HS-5 (cell line): ENCODE measurements at regions not wholly inside any gene's neighbourhood (a gene's known extent, or its start where the extent isn't known, plus 50 kb on each side); places are given as distances from the start of the nearest gene placed in this dataset.
"Not testable (repeated sequence)": the region's sequence is repeated elsewhere in the genome, so short reads cannot be mapped to it uniquely, and the experiment has no call there.

Source experiments
- DNase-seq: peaks from one replicate; pipeline ENCODE4 v3.0.0-alpha.2; 2012; ENCODE audit warnings: low read depth

- no peak for DNase-seq
Measured at GRCh38 chr11:97019754-97020153, 629.9 kb downstream of the JRKL start.

GRCh38 chr11:97022955-97023354, 633.1 kb downstream of the JRKL start:
- no peak for DNase-seq

DNA sequence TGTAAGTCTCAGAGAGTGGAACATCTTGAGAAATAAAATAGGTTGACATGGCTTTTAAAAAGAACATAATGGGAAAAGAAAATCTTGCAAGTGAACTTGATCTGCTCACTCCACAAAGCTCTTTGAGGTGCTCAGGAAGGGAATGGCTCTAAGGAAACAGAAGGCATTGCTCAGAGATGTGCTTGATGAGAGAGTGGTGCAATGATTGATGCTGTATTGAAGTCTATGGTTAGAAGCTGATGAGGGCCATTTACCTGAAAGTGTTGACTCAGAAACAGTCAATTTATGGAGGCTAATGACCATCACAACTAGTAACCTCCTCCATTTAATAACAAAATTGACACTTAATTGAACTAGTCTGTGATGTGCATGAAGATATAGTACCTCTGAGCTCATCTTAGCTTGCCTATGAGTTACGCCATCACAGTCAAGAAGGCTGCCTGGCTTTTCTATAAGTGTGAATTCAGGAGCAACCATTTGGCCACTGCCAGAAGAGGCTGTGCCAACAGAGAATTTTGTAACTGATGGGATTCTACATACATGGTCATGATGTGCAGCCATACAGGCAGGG, 639.1 kb downstream of the JRKL start:
- DNase-seq: no peak

DNA sequence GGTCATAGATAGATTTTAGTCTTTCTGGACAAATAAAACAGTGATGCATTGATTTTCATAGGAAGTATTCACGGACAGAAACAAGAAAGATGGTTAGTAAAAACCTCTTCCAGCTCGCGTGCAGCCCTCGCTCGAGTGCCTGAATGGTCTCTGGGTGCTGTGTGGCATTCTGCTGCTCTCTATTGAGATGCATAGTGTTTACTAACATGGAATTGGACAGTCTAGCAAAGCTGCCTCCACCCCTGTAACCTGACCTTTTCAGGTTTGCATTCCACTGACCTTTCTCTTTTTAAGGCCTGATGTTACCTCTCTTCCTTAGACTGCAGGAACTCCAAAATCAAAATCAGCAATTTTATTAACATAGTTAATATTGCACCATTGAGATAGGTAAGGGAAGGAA, 643.4 kb downstream of the JRKL start:
- no peak for DNase-seq

DNA sequence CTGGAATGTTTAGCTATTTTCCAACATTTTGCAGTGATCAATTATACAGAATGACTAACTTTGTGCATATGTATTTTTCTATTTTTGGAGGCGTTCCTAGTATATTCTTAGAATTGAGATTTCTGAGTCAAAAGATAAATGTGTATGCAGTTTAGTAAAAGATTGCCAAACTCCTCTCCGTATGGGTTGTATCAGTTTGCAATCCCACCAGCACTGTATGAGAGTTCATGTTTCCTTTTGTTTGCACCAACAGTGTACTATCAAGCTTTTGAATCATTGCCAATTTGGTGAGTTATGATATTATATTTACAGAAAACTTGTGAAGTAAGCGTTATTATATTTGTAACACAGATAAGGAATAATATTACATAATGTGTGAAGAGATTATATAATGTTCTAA, 658.7 kb downstream of the JRKL start:
- no peak for DNase-seq

DNA sequence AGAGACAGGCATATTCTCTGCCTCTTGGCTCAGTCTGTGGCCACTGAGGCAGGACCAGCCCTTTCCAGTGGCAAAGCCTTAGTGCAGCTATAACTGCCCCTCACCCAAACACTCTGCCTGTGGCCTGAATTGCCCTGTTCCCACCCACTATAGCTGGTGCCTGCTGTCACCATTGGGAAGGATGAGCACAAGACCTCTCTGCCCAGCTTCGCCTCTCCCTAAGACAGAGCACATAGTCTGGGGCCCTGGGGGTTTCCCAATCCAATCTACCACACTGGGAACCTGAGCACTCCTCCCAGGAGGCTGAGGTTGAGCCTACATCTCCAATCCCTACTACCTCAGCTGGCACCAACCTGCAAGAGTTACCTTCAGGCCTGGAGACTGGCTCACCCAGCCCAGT, 670.4 kb downstream of the JRKL start:
- no peak for DNase-seq

DNA sequence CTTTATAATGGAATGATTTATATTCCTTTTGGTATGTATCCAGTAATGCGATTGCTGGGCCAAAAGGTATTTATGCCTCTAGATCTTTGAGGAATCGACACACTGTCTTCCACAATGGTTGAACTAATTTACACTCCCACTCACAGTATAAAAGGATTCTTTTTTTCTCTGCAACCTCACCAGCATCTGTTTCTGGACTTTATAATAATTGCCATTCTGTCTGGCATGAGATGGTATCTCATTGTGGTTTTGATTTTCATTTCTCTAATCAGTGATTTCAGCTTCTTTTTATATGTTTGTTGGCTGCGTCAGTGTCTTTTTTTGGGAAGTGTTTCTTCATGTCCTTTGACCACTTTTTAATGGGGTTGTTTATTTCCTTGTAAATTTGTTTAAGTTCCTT, 679.3 kb downstream of the JRKL start:
- DNase-seq: no peak

- DNase-seq: no peak
Measured at GRCh38 chr11:97072420-97072819, 682.6 kb downstream of the JRKL start.

DNA sequence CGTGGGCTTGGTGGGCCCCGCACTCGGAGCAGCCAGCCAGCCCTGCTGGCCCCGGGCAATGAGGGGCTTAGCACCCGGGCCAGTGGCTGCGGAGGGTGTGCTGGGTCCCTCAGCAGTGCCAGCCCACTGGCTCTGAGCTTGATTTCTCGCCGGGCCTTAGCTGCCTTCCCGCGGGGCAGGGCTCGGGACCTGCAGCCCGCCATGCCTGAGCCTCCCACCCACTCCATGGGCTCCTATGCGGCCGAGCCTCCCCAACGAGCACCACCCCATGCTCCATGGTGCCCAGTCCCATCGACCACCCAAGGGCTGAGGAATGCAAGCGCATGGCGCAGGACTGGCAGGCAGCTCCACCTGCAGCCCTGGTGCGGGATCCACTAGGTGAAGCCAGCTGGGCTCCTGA, 686.9 kb downstream of the JRKL start:
- not testable (repeated sequence) for DNase-seq

DNA sequence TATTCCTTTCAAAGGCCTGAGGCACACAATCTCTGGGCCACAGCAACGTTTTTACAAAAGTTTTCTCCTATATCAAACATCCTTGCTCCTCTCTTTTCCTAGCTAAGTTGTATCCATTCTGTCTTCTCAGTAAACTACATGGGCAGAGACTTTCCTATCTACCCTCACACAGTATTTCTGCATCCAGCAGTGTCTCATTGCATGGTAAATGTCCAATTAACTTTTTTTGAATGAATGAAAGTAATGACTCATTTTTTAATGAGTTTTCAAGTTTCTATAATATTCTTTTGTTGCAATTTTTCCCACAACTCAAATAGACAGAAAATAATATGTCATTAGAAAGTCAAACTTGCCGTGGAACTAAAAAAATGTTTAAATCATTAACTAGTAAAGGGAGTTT, 688.6 kb downstream of the JRKL start:
- no peak for DNase-seq

DNA sequence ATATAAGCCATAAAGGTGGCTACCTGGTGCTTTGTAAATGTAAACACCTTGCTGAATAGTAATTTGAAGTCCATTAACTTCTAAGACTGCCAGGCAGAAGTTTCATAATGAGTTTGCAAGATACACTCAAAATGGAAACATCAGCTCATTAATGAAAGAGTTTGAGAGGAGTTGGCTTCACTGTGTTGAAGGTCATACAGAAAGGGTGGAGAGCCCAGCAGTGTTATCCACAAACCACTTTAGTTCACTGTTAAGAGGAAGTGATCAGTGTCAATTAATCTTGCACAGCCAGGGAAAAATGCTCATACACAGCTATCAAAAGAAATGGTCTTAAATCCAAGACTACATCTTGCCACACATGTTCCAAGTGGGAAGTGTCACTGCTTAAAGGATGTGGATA, 689.4 kb downstream of the JRKL start:
- DNase-seq: no peak

GRCh38 chr11:97087419-97087818, 697.6 kb downstream of the JRKL start:
- DNase-seq: no peak

DNA sequence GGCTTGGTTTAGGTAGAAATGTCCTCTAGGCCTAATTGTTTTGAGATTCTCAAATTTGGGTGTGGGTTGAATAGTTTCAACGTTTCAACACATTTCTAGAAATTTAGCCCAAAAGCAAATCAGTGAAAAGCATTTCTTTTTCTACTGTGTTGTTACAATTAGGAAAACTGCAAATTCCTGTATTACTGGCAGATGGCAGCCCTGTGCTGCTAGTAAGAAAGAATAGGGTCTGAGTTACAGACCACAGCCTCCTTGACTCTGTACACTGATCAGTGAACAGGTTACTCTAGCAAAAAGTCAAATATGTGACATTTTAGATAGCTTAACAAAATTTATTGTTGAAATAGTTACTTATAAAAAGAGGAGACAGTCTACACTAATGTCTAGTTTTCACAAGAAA, 703.0 kb downstream of the JRKL start:
- no peak for DNase-seq

DNA sequence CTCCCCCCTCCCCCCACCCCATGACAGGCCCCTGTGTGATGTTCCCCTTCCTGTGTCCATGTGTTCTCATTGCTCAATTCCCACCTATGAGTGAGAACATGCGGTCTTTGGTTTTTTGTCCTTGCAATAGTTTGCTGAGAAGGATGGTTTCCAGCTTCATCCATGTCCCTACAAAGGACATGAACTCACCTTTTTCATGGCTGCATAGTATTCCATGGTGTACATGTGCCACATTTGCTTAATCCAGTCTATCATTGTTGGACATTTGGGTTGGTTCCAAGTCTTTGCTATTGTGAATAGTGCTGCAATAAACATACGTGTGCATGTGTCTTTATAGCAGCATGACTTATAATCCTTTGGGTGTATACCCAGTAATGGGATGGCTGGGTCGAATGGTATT, 712.4 kb downstream of the JRKL start:
- not testable (repeated sequence) for DNase-seq

GRCh38 chr11:97107604-97108003, 717.8 kb downstream of the JRKL start:
- no peak for DNase-seq

DNA sequence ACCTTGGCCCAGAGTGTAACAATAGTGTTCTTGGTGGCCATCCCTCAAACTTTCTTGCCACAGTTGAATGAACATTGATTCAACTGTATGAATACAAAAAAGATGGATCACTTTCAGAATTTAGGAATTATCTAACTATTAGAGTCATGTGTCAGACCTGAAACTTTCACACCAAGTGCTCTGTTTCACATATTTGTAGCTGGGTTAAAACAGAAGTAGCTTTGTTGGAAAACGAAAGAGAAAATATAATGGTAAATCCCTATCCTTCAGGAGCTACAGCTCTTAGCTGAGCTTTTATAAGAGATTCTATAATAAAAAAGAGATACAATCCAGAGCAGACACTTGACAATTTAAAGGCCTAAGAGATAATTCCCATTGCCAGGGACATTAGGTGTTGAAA, 719.3 kb downstream of the JRKL start:
- DNase-seq: no peak

- peak; percentile 18 for DNase-seq
Measured at GRCh38 chr11:97110376-97110775, 720.6 kb downstream of the JRKL start.

GRCh38 chr11:97111559-97111958, 721.7 kb downstream of the JRKL start:
- DNase-seq: no peak

GRCh38 chr11:97118614-97119200, 728.9 kb downstream of the JRKL start:
- DNase-seq: no peak

GRCh38 chr11:97123237-97123636, 733.4 kb downstream of the JRKL start:
- DNase-seq: no peak

DNA sequence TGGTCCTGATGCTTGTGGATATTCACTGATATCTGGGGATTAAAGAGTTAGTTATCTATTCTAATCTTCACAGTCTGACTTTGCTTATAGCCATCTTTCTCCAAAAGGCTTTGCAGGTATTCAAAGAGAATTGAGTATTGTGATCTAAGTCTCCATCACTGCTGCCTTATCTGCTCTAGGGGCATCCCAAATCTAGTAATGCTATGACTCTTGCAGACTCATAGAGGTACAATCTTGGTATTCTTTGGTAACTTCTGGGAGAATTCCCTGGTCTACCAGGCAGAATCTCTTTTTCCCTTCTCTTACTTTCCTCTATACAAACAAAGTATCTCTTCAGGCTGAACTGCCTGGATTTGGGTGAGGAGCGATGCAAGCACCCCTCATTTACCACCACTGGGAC, 746.3 kb downstream of the JRKL start:
- no peak for DNase-seq

DNA sequence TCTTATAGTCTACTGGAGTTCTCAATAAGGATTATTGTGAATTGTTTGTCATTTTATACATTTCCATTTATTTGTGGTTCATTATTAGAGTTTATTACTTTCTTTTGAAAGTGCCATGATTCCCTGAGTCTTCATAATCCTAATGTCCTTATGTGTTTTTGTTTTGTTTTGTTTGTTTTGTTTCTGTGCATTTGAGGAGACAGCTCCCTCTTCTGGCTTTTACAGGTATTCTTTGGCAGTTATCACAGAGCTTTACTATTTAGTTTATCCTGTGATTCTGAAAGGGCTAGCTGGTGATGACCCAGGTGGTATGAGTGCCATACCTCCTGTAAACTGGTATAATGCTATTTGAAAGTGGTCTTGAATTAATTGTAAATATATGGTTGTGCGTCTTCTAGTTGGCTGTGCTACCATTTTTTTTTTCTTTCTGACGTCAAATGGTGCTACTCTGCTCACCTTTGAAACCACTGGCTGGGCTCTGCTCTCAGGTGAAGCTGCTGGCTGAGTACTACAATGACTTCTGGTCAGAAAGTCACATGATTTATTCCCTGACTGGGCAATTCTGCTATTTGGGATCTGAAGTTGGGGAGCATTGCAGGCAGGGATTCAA, 751.2 kb downstream of the JRKL start:
- DNase-seq: no peak

- no peak for DNase-seq
Measured at GRCh38 chr11:97143463-97143862, 753.6 kb downstream of the JRKL start.

DNA sequence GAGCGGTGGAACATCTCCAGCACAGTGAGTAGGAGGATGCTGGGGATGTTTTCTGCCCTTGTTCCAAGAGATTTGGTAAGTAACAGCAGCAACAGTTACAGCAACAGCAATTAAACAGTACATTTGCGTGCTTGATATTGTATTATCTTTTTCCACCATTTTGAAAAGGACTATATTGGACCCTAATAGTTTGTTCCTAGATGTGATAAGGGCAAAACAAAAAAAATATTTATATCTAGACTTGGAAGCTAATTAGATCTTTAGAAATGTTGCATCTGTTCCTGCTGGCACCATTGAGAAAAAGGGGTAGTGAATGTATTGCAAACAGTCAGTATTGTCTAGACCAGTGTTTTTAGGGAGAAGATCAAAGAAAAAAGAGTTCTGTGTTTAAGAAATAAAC, 759.9 kb downstream of the JRKL start:
- DNase-seq: no peak
